Loucy (cell line): ENCODE measurements at regions not wholly inside any gene's neighbourhood (a gene's known extent, or its start where the extent isn't known, plus 50 kb on each side); places are given as distances from the start of the nearest gene placed in this dataset.

ENCODE experiments used
- H2AFZ ChIP-seq: fragments of 200-600 bp; sonication (generic); 2 replicates; pipeline ENCODE4 v1.6.0; 2016; ENCODE audit warnings: antibody characterized with exemption, mild to moderate bottlenecking, low read length, moderate library complexity
- H3F3A ChIP-seq: fragments of 200-600 bp; 2 replicates; pipeline ENCODE4 v1.6.0; 2016; ENCODE audit warnings: antibody characterized with exemption, low read depth, mild to moderate bottlenecking
- H3K27me3 ChIP-seq: fragments of 200-600 bp; sonication (generic); 2 replicates; pipeline ENCODE4 v1.6.1; 2014; ENCODE audit warnings: low read length, mild to moderate bottlenecking; ENCODE audit not compliant: insufficient read depth, poor library complexity, severe bottlenecking
- H3K36me3 ChIP-seq: fragments of 200-600 bp; sonication (generic); 2 replicates; pipeline ENCODE4 v1.6.1; 2016; ENCODE audit warnings: low read length; ENCODE audit not compliant: insufficient read depth
- H3K4me1 ChIP-seq: fragments of 200-600 bp; sonication (generic); 2 replicates; pipeline ENCODE4 v1.5.1; 2014; ENCODE audit warnings: low read length, mild to moderate bottlenecking; ENCODE audit not compliant: insufficient read depth, poor library complexity, severe bottlenecking
- H3K4me2 ChIP-seq: fragments of 200-600 bp; sonication (generic); 2 replicates; pipeline ENCODE4 v1.6.0; 2014; ENCODE audit warnings: antibody characterized with exemption, low read length, low read depth, mild to moderate bottlenecking; ENCODE audit not compliant: poor library complexity, severe bottlenecking
- H3K4me3 ChIP-seq: fragments of 200-600 bp; sonication (generic); 2 replicates; pipeline ENCODE4 v1.5.1; 2014; ENCODE audit warnings: low read length, mild to moderate bottlenecking, mixed read lengths; ENCODE audit not compliant: poor library complexity, severe bottlenecking
- H3K79me2 ChIP-seq: fragments of 200-600 bp; sonication (generic); 2 replicates; pipeline ENCODE4 v1.6.1; 2014; ENCODE audit warnings: low read length; ENCODE audit not compliant: insufficient read depth
- H3K9ac ChIP-seq: fragments of 200-600 bp; sonication (generic); 2 replicates; pipeline ENCODE4 v1.6.0; 2014; ENCODE audit warnings: mild to moderate bottlenecking, low read depth, low read length, moderate library complexity; ENCODE audit not compliant: poor library complexity, severe bottlenecking
- H3K9me2 ChIP-seq: fragments of 200-600 bp; sonication (generic); replicated peaks from 2 replicates; pipeline ENCODE4 v1.6.1; 2016; ENCODE audit warnings: low read depth, low read length, mixed read lengths
- H3K9me3 ChIP-seq: fragments of 200-600 bp; sonication (generic); 2 replicates; pipeline ENCODE4 v1.6.1; 2014; ENCODE audit warnings: mild to moderate bottlenecking, antibody characterized with exemption, low read length, low read depth; ENCODE audit not compliant: insufficient read depth
- H4K20me1 ChIP-seq: fragments of 200-600 bp; sonication (generic); 2 replicates; pipeline ENCODE4 v1.6.0; 2014; ENCODE audit warnings: antibody characterized with exemption, low read length, mild to moderate bottlenecking; ENCODE audit not compliant: insufficient read depth, poor library complexity, severe bottlenecking
- EZH2phosphoT487 ChIP-seq: fragments of 200-600 bp; IDR thresholded peaks from 2 replicates; pipeline ENCODE4 v1.6.1; 2018; ENCODE audit warnings: antibody characterized with exemption, mild to moderate bottlenecking, moderate library complexity, borderline replicate concordance
- TF ChIP-seq, protein P1 (sequence below): fragments of 200-600 bp; sonication (generic); conservative IDR thresholded peaks from 2 replicates; pipeline ENCODE4 v1.5.1; 2014; ENCODE audit warnings: mild to moderate bottlenecking, antibody characterized with exemption, low read length

DNA sequence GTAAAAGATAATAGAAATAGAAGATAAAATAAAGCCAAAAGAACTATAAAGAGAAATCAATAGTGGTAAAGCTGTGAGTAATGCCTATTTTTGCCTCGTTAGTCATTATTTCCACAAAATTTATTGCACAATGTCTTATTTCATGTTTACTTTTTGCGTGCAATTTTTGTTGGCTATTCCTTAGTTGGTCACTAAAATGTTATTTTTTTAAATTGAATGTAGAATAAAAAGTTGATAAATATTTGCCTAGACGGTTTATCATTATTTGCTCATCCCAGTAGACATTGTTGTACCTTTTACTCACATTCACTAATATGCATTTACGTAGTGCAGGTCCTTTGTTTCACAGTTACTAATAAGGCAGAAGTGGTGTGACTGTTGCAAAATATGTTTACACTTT, 227.8 kb upstream of the BMPER start:
- no peaks in the 10 kb centered on the region for H4K20me1 ChIP-seq
- H2AFZ ChIP-seq = no peak overlapping the region
- TF ChIP-seq EZH2phosphoT487 = no peak
- TF ChIP-seq, protein P1, sequence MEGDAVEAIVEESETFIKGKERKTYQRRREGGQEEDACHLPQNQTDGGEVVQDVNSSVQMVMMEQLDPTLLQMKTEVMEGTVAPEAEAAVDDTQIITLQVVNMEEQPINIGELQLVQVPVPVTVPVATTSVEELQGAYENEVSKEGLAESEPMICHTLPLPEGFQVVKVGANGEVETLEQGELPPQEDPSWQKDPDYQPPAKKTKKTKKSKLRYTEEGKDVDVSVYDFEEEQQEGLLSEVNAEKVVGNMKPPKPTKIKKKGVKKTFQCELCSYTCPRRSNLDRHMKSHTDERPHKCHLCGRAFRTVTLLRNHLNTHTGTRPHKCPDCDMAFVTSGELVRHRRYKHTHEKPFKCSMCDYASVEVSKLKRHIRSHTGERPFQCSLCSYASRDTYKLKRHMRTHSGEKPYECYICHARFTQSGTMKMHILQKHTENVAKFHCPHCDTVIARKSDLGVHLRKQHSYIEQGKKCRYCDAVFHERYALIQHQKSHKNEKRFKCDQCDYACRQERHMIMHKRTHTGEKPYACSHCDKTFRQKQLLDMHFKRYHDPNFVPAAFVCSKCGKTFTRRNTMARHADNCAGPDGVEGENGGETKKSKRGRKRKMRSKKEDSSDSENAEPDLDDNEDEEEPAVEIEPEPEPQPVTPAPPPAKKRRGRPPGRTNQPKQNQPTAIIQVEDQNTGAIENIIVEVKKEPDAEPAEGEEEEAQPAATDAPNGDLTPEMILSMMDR = no peak
- no peaks in the 10 kb centered on the region for H3F3A ChIP-seq
- H3K9me3 ChIP-seq = no peaks in the 10 kb centered on the region
- H3K27me3 ChIP-seq = no peaks in the 10 kb centered on the region
- H3K9me2 ChIP-seq = no peaks in the 10 kb centered on the region
- H3K4me2 ChIP-seq = no peak overlapping the region
- peaks cover 11% of the 10 kb centered on the region for H3K4me1 ChIP-seq
- H3K36me3 ChIP-seq = no peaks in the 10 kb centered on the region
- H3K9ac ChIP-seq = no peak overlapping the region
- no peaks in the 10 kb centered on the region for H3K79me2 ChIP-seq
- no peak overlapping the region for H3K4me3 ChIP-seq

DNA sequence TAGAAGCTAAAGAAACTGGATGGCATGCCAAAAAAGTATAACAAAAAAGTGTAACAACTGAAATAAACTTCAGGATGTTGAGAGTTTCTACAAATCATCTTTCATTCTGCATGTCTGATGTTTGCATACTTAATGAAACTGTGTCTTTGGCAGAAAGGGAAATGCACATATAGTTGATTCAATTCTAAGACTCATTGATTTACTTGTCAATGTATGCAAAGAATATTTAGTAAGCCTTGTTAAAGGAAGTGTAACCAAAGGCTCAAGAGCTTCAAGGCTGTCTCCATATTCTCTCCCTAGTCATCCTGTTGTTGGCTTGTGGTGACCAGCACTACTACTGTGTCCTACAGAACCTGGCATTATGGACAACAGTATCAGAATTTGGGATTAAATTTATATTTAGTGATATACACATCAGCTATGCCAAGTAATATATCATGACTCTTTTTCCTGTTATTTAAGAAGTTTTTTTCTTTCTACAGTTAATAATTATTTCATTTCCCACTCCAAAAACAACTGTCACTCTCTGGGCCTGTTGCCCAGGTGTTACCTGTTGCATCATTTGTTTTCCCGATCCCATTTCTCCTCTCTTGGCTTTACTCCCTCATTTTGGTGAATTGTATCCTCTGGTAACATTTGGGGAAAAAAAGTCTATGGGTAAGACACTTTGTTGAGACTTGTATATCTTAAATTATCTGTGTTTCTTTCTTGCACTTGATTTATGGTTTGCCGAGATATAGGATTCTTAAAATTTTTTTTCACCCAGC, 226.6 kb upstream of the BMPER start:
- Histone ChIP-seq H3K36me3 (no peaks in the 10 kb centered on the region), H3K4me3 (no peak overlapping the region), H4K20me1 (no peaks in the 10 kb centered on the region), H3F3A (no peaks in the 10 kb centered on the region), H3K9me3 (no peaks in the 10 kb centered on the region), H3K4me2 (no peak overlapping the region), H3K9me2 (no peaks in the 10 kb centered on the region), H3K9ac (no peak overlapping the region), H2AFZ (no peak overlapping the region), H3K27me3 (no peaks in the 10 kb centered on the region), H3K4me1 (no peaks in the 10 kb centered on the region), H3K79me2 (no peaks in the 10 kb centered on the region)
- TF ChIP-seq, protein P1 = no peak
- TF ChIP-seq EZH2phosphoT487 = no peak

DNA sequence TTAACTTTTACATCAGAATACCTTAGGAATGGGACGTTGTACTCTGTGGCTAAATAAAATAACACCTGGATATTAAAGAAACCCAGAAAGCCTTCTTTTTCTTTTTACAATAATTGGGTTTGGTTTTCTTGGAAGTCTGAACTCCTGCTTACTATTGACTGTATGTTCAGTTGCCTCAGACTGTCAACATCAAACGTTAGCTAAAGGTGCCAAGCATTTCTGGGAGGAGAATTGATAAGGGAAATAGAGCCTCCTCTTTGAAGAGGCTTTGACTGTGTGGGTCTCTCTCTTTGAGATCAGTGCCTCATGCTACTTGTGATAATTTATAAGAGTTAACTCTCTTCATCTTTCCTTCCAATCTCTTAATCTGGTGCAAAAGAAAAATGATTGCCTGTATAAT, 224.7 kb upstream of the BMPER start:
- Histone ChIP-seq H3F3A (no peaks in the 10 kb centered on the region), H3K4me3 (no peak overlapping the region), H3K4me2 (no peak overlapping the region), H3K9me2 (no peaks in the 10 kb centered on the region), H3K27me3 (no peaks in the 10 kb centered on the region), H2AFZ (no peak overlapping the region), H3K36me3 (no peaks in the 10 kb centered on the region), H4K20me1 (no peaks in the 10 kb centered on the region), H3K79me2 (no peaks in the 10 kb centered on the region), H3K9ac (no peak overlapping the region), H3K9me3 (no peaks in the 10 kb centered on the region), H3K4me1 (no peaks in the 10 kb centered on the region)
- TF ChIP-seq, protein P1 = no peak
- no peak for TF ChIP-seq EZH2phosphoT487
